NCI-H2029 treated with DMSO at 0.1 percent for 48 hours (cell line): ENCODE measurements at regions not wholly inside any gene's neighbourhood (a gene's known extent, or its start where the extent isn't known, plus 50 kb on each side); places are given as distances from the start of the nearest gene placed in this dataset.
A peak's percentile ranks its signal among the peaks of the same experiment; 100 is the strongest.

Source experiments
- DNase-seq: peaks from one replicate; lab custom pipeline; 2025; lab: John Stamatoyannopoulos, UW

- DNase-seq = no peak
Observed at GRCh38 chr9:85428230-85428629, 313.5 kb downstream of the AGTPBP1 start.

GRCh38 chr9:85427772-85428171, 314.0 kb downstream of the AGTPBP1 start:
- no peak for DNase-seq

GRCh38 chr9:85425153-85425611, 316.6 kb downstream of the AGTPBP1 start:
- peak; percentile 54 for DNase-seq

GRCh38 chr9:85423422-85423821, 318.3 kb downstream of the AGTPBP1 start:
- DNase-seq = no peak

- DNase-seq = no peak
Observed at GRCh38 chr9:85421641-85422040, 320.1 kb downstream of the AGTPBP1 start.

GRCh38 chr9:85420750-85421149, 321.0 kb downstream of the AGTPBP1 start:
- no peak for DNase-seq

- DNase-seq = no peak
Observed at GRCh38 chr9:85417674-85418073, 324.1 kb downstream of the AGTPBP1 start.

GRCh38 chr9:85416715-85417114, 325.0 kb downstream of the AGTPBP1 start:
- no peak for DNase-seq

GRCh38 chr9:85414390-85414789, 327.4 kb downstream of the AGTPBP1 start:
- no peak for DNase-seq

- DNase-seq = peak; percentile 72
Observed at GRCh38 chr9:85408494-85408893, 333.3 kb downstream of the AGTPBP1 start.

- no peak for DNase-seq
Observed at GRCh38 chr9:85405566-85405950, 336.2 kb downstream of the AGTPBP1 start.

GRCh38 chr9:85404911-85405565, 336.7 kb downstream of the AGTPBP1 start:
- no peak for DNase-seq

GRCh38 chr9:85402551-85402950, 339.2 kb downstream of the AGTPBP1 start:
- no peak for DNase-seq

- no peak for DNase-seq
Observed at GRCh38 chr9:85401998-85402397, 339.8 kb downstream of the AGTPBP1 start.

GRCh38 chr9:85397005-85397404, 344.7 kb downstream of the AGTPBP1 start:
- no peak for DNase-seq

GRCh38 chr9:85392260-85392659, 349.5 kb downstream of the AGTPBP1 start:
- DNase-seq = no peak

GRCh38 chr9:85377731-85378289, 363.9 kb downstream of the AGTPBP1 start:
- DNase-seq = no peak

- DNase-seq = no peak
Observed at GRCh38 chr9:85368781-85369180, 373.0 kb downstream of the AGTPBP1 start.

GRCh38 chr9:85359161-85359560, 382.6 kb downstream of the AGTPBP1 start:
- no peak for DNase-seq

- DNase-seq = no peak
Observed at GRCh38 chr9:85349046-85349445, 392.7 kb downstream of the AGTPBP1 start.

GRCh38 chr9:85347541-85347940, 394.2 kb downstream of the AGTPBP1 start:
- DNase-seq = no peak

- no peak for DNase-seq
Observed at GRCh38 chr9:85344901-85345300, 396.9 kb downstream of the AGTPBP1 start.

- no peak for DNase-seq
Observed at GRCh38 chr9:85339338-85339737, 402.4 kb downstream of the AGTPBP1 start.

- DNase-seq = no peak
Observed at GRCh38 chr9:85334228-85334627, 407.5 kb downstream of the AGTPBP1 start.
